Medulla oblongata (tissue), 1 donor: ENCODE measurements at regions not wholly inside any gene's neighbourhood (a gene's known extent, or its start where the extent isn't known, plus 50 kb on each side); places are given as distances from the start of the nearest gene placed in this dataset.
A peak's percentile ranks its signal among the peaks of the same experiment; 100 is the strongest.

Source experiments
- DNase-seq: peaks from one replicate; pipeline ENCODE4 v3.0.0-alpha.2; 2015; ENCODE audit errors: extremely low spot score

GRCh38 chr2:49514201-49514600 lies 359.9 kb upstream of the FSHR start:
- no peak for DNase-seq

GRCh38 chr2:49490710-49491109 lies 336.4 kb upstream of the FSHR start:
- DNase-seq = no peak

- DNase-seq = no peak
Observed at GRCh38 chr2:49487139-49487538, 332.8 kb upstream of the FSHR start.

- DNase-seq = no peak
Observed at GRCh38 chr2:49480520-49480919, 326.2 kb upstream of the FSHR start.

- DNase-seq = no peak
Observed at GRCh38 chr2:49465157-49465831, 311.0 kb upstream of the FSHR start.

GRCh38 chr2:49459314-49459993 lies 305.1 kb upstream of the FSHR start:
- no peak for DNase-seq

- no peak for DNase-seq
Observed at GRCh38 chr2:49444005-49444404, 289.7 kb upstream of the FSHR start.

- no peak for DNase-seq
Observed at GRCh38 chr2:49426996-49427395, 272.7 kb upstream of the FSHR start.

GRCh38 chr2:49416252-49416651 lies 261.9 kb upstream of the FSHR start:
- DNase-seq = no peak

- DNase-seq = no peak
Observed at GRCh38 chr2:49404108-49404507, 249.8 kb upstream of the FSHR start.

- DNase-seq = no peak
Observed at GRCh38 chr2:49403637-49404036, 249.3 kb upstream of the FSHR start.

GRCh38 chr2:49379406-49379805 lies 225.1 kb upstream of the FSHR start:
- no peak for DNase-seq

GRCh38 chr2:49371128-49371701 lies 216.9 kb upstream of the FSHR start:
- DNase-seq = no peak

GRCh38 chr2:49369650-49370049 lies 215.3 kb upstream of the FSHR start:
- no peak for DNase-seq

- DNase-seq = no peak
Observed at GRCh38 chr2:49369101-49369500, 214.8 kb upstream of the FSHR start.

- DNase-seq = no peak
Observed at GRCh38 chr2:49367003-49367402, 212.7 kb upstream of the FSHR start.

GRCh38 chr2:49360407-49360767 lies 206.1 kb upstream of the FSHR start:
- DNase-seq = no peak

- no peak for DNase-seq
Observed at GRCh38 chr2:49359721-49360406, 205.5 kb upstream of the FSHR start.

- DNase-seq = peak; percentile 32
Observed at GRCh38 chr2:49355611-49356010, 201.3 kb upstream of the FSHR start.

GRCh38 chr2:49351560-49351959 lies 197.2 kb upstream of the FSHR start:
- peak; percentile 6 for DNase-seq

- DNase-seq = no peak
Observed at GRCh38 chr2:49343638-49344037, 189.3 kb upstream of the FSHR start.

GRCh38 chr2:49342156-49342555 lies 187.8 kb upstream of the FSHR start:
- no peak for DNase-seq

- DNase-seq = no peak
Observed at GRCh38 chr2:49335546-49335945, 181.2 kb upstream of the FSHR start.
